Keratinocyte (primary cell): ENCODE measurements at regions not wholly inside any gene's neighbourhood (a gene's known extent, or its start where the extent isn't known, plus 50 kb on each side); places are given as distances from the start of the nearest gene placed in this dataset.

Experiments used
- EZH2 ChIP-seq: IDR thresholded peaks from one replicate; pipeline ENCODE4 v1.6.1; 2012; ENCODE audit warnings: inconsistent platforms, mild to moderate bottlenecking, low read length, moderate library complexity
- TF ChIP-seq, protein P1 (sequence below), 3 experiments: IDR thresholded peaks in 1 of 3; conservative IDR thresholded peaks in 1 of 3; optimal IDR thresholded peaks in 1 of 3; 2 replicates in 2 of 3; 3 replicates in 1 of 3; pipeline versions ENCODE3 to v1.5.1; 2011; ENCODE audit warnings: low read length in 3 of 3, mild to moderate bottlenecking in 3 of 3, moderate library complexity in 2 of 3, control low read depth in 1 of 3, inconsistent platforms in 1 of 3; ENCODE audit not compliant: insufficient read depth in 2 of 3; ENCODE audit errors: extremely low read depth in 1 of 3

DNA sequence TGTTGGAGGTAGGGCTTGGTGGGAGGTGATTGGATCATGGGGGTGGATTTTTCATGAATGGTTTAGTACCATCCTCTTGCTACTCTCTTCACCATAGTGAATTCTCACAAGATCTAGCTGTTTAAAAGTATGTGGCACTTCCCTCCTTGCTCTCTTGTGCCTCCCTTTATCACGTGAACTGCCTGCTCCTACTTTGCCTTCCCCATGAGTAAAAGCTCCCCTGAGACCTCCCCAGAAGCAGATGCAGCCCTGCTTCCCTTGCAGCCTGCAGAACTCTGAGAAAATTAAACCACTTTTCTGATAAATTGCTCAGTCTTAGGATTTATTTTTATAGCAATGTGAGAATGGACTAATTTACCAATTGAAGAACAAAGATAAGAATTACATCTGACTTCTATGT is 223.1 kb downstream of the RNF144A start:
- TF ChIP-seq, protein P1, sequence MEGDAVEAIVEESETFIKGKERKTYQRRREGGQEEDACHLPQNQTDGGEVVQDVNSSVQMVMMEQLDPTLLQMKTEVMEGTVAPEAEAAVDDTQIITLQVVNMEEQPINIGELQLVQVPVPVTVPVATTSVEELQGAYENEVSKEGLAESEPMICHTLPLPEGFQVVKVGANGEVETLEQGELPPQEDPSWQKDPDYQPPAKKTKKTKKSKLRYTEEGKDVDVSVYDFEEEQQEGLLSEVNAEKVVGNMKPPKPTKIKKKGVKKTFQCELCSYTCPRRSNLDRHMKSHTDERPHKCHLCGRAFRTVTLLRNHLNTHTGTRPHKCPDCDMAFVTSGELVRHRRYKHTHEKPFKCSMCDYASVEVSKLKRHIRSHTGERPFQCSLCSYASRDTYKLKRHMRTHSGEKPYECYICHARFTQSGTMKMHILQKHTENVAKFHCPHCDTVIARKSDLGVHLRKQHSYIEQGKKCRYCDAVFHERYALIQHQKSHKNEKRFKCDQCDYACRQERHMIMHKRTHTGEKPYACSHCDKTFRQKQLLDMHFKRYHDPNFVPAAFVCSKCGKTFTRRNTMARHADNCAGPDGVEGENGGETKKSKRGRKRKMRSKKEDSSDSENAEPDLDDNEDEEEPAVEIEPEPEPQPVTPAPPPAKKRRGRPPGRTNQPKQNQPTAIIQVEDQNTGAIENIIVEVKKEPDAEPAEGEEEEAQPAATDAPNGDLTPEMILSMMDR (optimal IDR thresholded peaks at IDR 0.05 in 1 of 3, IDR thresholded peaks at IDR 0.05 in 1 of 3, conservative IDR thresholded peaks at IDR 0.05 in 1 of 3; ENCODE audit: extremely low read depth in 1 of 3, insufficient read depth in 2 of 3, low read length in 3 of 3): no peak
- TF ChIP-seq EZH2: no peak
